OCI-LY3 (cell line): ENCODE measurements at regions not wholly inside any gene's neighbourhood (a gene's known extent, or its start where the extent isn't known, plus 50 kb on each side); places are given as distances from the start of the nearest gene placed in this dataset.

Experiments used
- H2AFZ ChIP-seq: fragments of 200-600, 300-600 bp; shearing (Covaris generic); 2 replicates; pipeline ENCODE4 v1.6.0; 2014; ENCODE audit warnings: antibody characterized with exemption, low read depth, low read length
- H3K27ac ChIP-seq: fragments of 200-600, 300-600 bp; sonication (generic); 2 replicates; pipeline ENCODE4 v1.5.1; 2014; ENCODE audit warnings: mild to moderate bottlenecking, low read length, moderate library complexity, mixed read lengths
- H3K27me3 ChIP-seq: fragments of 200-600, 300-600 bp; sonication (generic); 2 replicates; pipeline ENCODE4 v1.6.1; 2014; ENCODE audit warnings: low read depth, low read length, mixed read lengths
- H3K36me3 ChIP-seq: fragments of 200-600, 300-600 bp; sonication (generic); replicated peaks from 2 replicates; pipeline ENCODE3; 2014; ENCODE audit warnings: low read depth, low read length, mixed read lengths
- H3K4me1 ChIP-seq: fragments of 300-600, 200-600 bp; sonication (generic); 2 replicates; pipeline ENCODE4 v1.6.1; 2014; ENCODE audit warnings: low read length, mixed read lengths
- H3K4me2 ChIP-seq: fragments of 200-600, 300-600 bp; sonication (generic); 2 replicates; pipeline ENCODE4 v1.6.1; 2014; ENCODE audit warnings: low read length, mixed read lengths
- H3K4me3 ChIP-seq: fragments of 300-600, 200-600 bp; sonication (generic); 2 replicates; pipeline ENCODE4 v1.5.1; 2014; ENCODE audit warnings: antibody characterized with exemption, mild to moderate bottlenecking, low read length, moderate library complexity
- H3K79me2 ChIP-seq: fragments of 300-600, 200-600 bp; shearing (Covaris generic); 2 replicates; pipeline ENCODE4 v1.6.1; 2014; ENCODE audit warnings: mild to moderate bottlenecking, low read length, mixed read lengths
- H3K9ac ChIP-seq: fragments of 300-600, 200-600 bp; shearing (Covaris generic); 2 replicates; pipeline ENCODE4 v1.6.0; 2014; ENCODE audit warnings: mild to moderate bottlenecking, low read length, moderate library complexity
- H3K9me3 ChIP-seq: fragments of 200-600, 300-600 bp; shearing (Covaris generic); 2 replicates; pipeline ENCODE4 v1.6.1; 2014; ENCODE audit warnings: low read length, mixed read lengths; ENCODE audit not compliant: insufficient read depth
- H4K20me1 ChIP-seq: fragments of 200-600, 300-600 bp; sonication (generic); 2 replicates; pipeline ENCODE4 v1.6.1; 2016; ENCODE audit warnings: low read length, mixed read lengths; ENCODE audit not compliant: insufficient read depth
- EZH2phosphoT487 ChIP-seq: fragments of 200-600 bp; shearing (Covaris generic); IDR thresholded peaks from 2 replicates; pipeline ENCODE4 v1.6.1; 2018; ENCODE audit warnings: antibody characterized with exemption, mixed run types, low read depth
- TF ChIP-seq, protein P1 (sequence below): fragments of 200-600, 300-600 bp; sonication (generic); IDR thresholded peaks from 2 replicates; pipeline ENCODE4 v1.5.1; 2014; ENCODE audit warnings: antibody characterized with exemption, low read length, low read depth

GRCh38 chr20:60073504-60073903 is 115.3 kb downstream of the CDH26 start:
- Histone ChIP-seq H3K36me3 (no peaks in the 10 kb centered on the region), H3K79me2 (no peaks in the 10 kb centered on the region), H3K9ac (no peak overlapping the region), H3K4me2 (no peak overlapping the region), H4K20me1 (no peaks in the 10 kb centered on the region), H3K4me1 (no peaks in the 10 kb centered on the region), H3K27ac (no peak overlapping the region), H3K4me3 (no peak overlapping the region), H2AFZ (no peak overlapping the region), H3K9me3 (no peaks in the 10 kb centered on the region), H3K27me3 (peaks cover 34% of the 10 kb centered on the region; the same call in 1 of the 2 replicates)
- TF ChIP-seq EZH2phosphoT487: no peak
- TF ChIP-seq, protein P1, sequence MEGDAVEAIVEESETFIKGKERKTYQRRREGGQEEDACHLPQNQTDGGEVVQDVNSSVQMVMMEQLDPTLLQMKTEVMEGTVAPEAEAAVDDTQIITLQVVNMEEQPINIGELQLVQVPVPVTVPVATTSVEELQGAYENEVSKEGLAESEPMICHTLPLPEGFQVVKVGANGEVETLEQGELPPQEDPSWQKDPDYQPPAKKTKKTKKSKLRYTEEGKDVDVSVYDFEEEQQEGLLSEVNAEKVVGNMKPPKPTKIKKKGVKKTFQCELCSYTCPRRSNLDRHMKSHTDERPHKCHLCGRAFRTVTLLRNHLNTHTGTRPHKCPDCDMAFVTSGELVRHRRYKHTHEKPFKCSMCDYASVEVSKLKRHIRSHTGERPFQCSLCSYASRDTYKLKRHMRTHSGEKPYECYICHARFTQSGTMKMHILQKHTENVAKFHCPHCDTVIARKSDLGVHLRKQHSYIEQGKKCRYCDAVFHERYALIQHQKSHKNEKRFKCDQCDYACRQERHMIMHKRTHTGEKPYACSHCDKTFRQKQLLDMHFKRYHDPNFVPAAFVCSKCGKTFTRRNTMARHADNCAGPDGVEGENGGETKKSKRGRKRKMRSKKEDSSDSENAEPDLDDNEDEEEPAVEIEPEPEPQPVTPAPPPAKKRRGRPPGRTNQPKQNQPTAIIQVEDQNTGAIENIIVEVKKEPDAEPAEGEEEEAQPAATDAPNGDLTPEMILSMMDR: no peak

DNA sequence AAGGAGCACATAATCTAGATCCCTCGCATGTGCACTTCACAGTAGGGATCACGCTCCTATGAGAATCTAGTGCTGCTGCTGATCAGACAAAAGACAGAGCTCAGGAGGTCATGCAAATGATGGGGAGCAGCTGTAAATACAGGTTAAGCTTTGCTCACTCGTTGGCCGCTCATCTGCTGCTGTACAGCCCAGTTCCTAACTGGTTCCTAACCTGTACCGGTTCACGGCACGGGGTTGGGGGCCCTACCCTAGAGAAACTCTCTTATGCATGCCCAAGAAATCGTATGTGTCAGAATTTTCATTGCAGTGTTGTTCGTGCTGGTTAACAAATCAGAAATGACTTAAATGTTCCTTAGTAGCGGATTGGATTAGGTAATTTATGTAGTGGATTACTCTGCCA is 116.1 kb downstream of the CDH26 start:
- Histone ChIP-seq H2AFZ (no peak overlapping the region), H3K27me3 (peaks cover 29% of the 10 kb centered on the region; the same call in 1 of the 2 replicates), H3K9ac (no peak overlapping the region), H4K20me1 (no peaks in the 10 kb centered on the region), H3K36me3 (no peaks in the 10 kb centered on the region), H3K4me2 (no peak overlapping the region), H3K79me2 (no peaks in the 10 kb centered on the region), H3K4me1 (no peaks in the 10 kb centered on the region), H3K4me3 (no peak overlapping the region), H3K27ac (no peak overlapping the region), H3K9me3 (no peaks in the 10 kb centered on the region)
- no peak for TF ChIP-seq EZH2phosphoT487
- TF ChIP-seq, protein P1: no peak

- no peaks in the 10 kb centered on the region for H3K36me3 ChIP-seq
- no peaks in the 10 kb centered on the region for H4K20me1 ChIP-seq
- H3K27ac ChIP-seq: no peak overlapping the region
These were observed 120.4 kb downstream of the CDH26 start for GRCh38 chr20:60078351-60079250.

DNA sequence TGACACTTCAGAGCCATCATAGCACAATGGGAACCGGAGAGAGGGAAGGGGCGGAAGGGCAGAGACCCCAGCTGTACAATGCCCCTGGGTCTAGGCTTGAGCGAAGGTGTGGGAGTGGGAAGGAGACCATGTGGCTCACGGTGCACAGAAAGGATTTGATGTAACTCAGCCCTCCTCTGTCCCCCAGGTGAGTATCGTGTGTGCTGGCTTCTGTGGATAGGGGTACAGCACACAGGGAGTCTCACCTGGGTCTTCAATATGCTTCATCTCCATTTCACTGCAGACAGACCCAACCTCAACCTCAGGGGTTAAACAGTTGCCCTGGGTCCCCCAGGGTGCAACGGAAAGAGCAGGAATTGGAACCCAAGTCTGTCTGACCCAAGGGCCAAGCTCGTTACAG is 122.2 kb downstream of the CDH26 start:
- Histone ChIP-seq H2AFZ (no peak overlapping the region), H3K4me1 (no peaks in the 10 kb centered on the region), H3K36me3 (no peaks in the 10 kb centered on the region), H3K4me2 (no peak overlapping the region), H3K79me2 (no peaks in the 10 kb centered on the region), H3K9me3 (no peaks in the 10 kb centered on the region), H3K27me3 (peaks cover 29% of the 10 kb centered on the region), H3K9ac (no peak overlapping the region), H3K27ac (no peak overlapping the region), H4K20me1 (no peaks in the 10 kb centered on the region), H3K4me3 (no peak overlapping the region)
- TF ChIP-seq, protein P1: no peak
- TF ChIP-seq EZH2phosphoT487: no peak

More at GRCh38 chr20:60078351-60079250, 120.4 kb downstream of the CDH26 start:
- TF ChIP-seq, protein P1: no peak
- Histone ChIP-seq H3K4me1 (no peaks in the 10 kb centered on the region), H3K9ac (no peak overlapping the region), H3K79me2 (no peaks in the 10 kb centered on the region), H3K9me3 (no peaks in the 10 kb centered on the region), H3K4me3 (no peak overlapping the region), H2AFZ (no peak overlapping the region), H3K4me2 (no peak overlapping the region), H3K27me3 (peaks cover 25% of the 10 kb centered on the region)
